ENCODE measurements at regions not wholly inside any gene's neighbourhood (a gene's known extent, or its start where the extent isn't known, plus 50 kb on each side); places are given as distances from the start of the nearest gene placed in this dataset.
"Not testable (repeated sequence)": the region's sequence is repeated elsewhere in the genome, so short reads cannot be mapped to it uniquely, and the experiment has no call there.

- DNase-seq: no peak
These were observed 336.3 kb downstream of the TMEM121 start for GRCh38 chr14:105862581-105863239.

- DNase-seq: no peak
These were observed 337.1 kb downstream of the TMEM121 start for GRCh38 chr14:105863296-105864108.

- DNase-seq: no peak
These were observed 337.7 kb downstream of the TMEM121 start for GRCh38 chr14:105864116-105864515.

DNA sequence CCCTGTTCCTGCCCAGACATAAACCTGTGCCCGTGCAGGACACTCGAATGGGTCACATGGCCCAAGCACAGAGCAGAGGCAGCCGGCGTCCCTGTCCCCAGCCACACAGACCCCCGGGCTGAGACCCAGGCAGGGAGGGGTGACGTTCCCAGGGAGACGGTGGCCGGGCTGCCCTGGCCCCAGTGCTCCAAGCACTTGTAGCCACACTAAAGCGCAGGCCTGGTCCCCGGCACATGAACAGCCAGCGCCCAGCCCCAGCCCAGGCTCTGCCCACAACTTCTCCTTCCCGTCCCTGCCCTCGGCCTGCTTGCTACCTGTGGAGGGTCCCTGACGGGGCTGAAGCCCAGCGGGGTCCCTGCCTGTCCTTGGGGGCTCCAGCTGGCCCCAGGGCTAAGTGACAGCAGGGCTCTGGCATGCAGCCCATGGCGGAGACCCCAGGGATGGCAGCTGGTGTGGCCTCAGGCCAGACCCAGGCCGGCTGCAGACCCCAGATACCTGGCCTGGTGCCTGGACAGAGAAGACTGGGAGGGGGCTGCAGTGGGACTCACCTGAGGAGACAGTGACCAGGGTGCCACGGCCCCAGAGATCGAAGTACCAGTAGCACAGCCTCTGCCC, 338.4 kb downstream of the TMEM121 start:
- DNase-seq: no peak

DNA sequence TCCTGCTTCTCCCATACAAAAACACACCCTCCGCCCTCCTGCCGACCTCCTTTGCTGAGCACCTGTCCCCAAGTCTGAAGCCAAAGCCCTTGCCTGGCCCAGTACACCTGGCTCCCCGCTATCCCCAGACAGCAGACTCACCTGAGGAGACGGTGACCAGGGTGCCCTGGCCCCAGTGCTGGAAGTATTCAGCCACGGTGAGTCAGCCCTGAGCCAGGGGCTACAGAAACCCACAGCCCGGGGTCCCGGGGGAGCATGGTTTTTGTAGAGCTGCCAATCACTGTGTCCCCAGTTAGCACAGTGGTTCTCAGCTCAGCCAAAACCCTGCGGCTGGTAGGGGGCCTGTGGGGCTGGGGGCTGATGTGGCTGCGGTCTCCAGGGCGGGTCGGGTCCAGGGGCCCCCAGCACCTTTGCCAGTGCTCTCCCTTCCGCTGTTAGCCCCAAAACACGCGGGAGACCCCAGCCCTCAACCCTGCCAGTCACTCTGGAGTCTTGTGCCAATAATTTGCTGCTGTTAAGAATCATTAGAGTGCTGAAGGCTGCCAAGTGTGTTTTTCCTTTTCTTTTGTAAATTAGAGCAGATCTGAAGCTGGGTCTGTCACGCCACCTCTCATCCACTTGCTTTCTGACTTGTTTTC, 339.0 kb downstream of the TMEM121 start:
- no peak for DNase-seq

GRCh38 chr14:105865904-105866840, 339.8 kb downstream of the TMEM121 start:
- DNase-seq: no peak

DNA sequence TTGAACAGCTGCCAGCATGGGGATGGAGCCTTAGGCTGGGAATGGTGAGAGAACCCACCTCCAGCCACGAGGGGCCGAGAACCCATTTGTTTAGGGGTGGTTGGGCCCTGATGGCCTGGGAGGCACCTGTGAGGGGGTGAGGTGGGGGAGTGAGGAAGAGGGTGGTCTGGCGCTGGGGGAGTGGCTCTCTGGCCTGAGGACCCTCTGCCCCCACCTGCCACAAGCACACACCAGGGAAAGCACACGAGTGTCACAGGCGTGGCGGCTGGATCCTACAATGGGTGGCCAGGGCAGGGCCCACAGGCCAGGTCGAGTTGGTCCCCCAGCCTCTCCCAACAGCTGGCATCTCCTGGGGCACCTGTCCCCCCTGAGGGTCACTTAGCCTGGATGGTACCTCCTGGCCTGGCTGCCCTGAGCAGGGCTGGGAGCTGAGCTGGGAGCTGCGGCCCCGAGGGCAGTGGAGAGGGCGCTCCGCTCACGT, 340.5 kb downstream of the TMEM121 start:
- no peak for DNase-seq

DNA sequence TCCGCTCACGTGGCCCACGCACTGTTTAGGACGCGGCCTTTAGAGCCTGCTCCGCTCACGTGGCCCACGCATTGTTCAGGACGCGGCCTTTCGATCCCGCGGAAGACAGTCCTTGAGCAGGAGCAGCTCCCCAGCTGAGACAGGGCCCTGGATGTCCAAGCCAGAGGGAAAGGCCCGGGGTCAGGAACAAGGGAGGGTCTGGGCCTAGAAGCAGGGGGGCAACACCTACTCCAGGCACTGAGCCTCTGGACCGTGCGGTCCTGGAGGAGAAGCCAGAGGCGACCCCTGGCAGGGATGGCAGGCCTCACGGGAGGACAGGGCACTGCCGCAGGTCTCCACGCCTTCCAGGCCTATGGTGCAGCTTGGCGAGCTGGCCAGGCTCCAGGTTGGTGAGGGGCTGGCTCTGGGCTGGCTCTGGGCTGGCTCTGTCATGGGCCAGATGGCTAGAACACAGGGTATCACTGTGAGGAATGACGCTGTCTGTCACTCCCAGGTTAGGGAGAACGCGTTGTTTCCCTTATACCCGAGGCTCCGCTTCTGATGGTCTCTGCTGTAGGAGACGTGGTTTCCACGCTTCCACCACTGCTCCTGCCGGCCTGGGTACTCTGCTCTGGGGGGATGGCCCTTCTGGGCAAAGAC, 341.7 kb downstream of the TMEM121 start:
- no peak for DNase-seq

DNA sequence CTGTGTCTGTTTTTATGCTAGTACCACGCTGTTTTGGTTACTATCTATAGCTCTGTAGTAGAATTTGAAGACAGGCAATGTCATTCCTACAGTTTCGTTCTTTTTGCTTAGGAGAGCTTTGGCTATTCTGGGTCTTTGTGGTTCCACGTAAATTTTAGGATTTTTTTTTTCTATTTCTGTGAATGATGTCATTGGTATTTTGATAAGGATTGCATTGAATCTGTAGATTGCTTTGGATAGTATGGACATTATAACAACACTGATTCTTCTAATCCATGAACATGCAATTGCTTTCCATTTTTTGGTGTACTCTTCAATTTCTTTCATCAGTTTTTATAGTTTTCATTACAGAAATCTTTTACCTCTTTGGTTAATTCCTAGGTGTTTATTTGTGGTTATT, 345.2 kb downstream of the TMEM121 start:
- DNase-seq: no peak

- no peak for DNase-seq
These were observed 347.6 kb downstream of the TMEM121 start for GRCh38 chr14:105873870-105874512.

GRCh38 chr14:105876158-105876557, 349.8 kb downstream of the TMEM121 start:
- no peak for DNase-seq

DNA sequence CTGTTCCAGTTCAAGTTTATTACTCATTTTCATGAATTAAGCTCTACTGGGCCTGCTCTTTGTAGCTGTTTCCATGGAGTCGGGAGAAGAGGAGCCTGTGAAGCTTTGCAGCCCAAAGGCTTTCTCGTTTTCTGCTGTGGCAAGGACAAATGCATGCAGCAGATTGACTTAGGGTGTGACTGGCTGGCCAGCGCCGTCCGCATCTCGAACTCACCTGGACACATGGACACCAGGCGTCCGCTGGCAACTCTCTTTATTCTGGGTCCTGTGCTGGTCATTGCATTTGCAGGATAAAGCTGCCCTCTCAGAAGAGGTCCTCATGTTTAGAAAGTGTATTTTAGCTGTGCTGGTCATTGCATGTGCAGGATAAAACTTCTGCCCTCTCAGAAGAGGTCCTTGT, 350.4 kb downstream of the TMEM121 start:
- DNase-seq: no peak

DNA sequence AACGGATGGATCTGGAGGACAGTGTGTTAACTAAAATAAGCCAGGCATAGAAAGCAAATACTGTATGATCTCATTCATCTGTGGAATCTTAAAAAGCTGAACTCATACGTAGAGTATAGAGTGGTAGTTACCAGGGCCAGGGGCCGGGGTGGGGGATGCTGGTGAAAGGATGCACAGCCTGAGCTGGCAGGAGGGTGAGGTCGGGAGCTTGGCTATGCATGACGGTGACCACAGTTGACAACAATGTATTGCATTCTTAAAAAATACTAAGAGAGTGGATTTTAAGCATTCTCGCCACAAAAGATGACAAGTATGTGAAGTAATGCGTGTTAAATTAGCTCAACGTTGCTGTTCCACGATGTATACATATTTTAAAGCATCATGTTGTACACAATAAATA, 351.3 kb downstream of the TMEM121 start:
- no peak for DNase-seq

- no peak for DNase-seq
These were observed 351.7 kb downstream of the TMEM121 start for GRCh38 chr14:105878125-105878524.

- no peak for DNase-seq
These were observed 352.2 kb downstream of the TMEM121 start for GRCh38 chr14:105878554-105878953.

DNA sequence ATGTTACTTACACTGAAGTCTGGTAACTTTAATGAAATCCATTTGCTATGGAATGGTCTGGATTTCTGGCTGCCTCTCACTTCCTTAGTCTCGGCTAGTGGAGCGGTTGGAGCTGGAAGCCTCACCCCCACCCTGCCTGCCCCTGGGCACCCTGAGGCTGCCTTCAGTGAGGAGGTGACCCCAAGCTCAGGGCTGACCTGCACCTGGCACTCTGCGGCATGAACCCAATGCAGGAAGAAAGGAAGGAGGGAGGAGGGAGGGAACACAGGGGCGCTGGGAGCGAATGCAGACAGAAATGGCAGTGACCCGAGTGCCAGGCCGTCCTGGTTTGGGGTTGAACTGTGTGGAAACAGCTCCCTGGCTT, 353.1 kb downstream of the TMEM121 start:
- no peak for DNase-seq

DNA sequence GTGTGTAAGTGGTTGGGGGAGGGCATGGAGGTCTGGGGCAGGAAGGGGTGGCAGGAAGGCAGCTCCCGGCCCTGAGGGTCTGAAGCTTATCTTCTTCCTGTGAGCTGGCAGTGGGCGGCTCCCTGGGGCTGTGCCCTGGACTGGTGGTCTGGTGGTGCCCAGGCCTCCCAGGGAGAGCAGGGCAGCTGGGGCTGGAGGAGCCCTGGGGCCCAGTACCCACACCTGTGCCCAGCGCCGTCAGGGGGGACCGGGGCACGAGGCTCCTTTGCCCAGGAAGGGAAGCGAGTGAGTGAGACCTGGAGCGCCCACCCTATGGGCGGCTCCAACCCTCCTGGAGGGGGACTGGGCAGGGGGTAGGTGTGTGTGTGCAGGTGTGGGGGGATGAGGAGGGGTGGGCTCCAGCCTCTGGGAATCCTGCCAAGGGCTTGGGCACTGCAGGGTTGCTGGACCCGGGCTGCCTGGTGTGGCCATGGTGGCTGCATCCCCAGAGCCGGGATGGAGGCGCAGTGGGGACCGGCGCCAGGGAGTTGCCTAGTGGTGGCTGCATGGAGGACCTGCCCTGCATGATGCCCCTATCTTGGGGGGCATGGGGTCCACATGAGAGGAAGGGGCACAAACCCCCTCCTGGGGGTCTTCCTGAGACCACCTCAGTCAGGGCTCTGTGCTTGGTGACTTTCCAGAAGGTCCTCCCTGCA, 353.6 kb downstream of the TMEM121 start:
- no peak for DNase-seq

- no peak for DNase-seq
These were observed 354.2 kb downstream of the TMEM121 start for GRCh38 chr14:105880616-105881015.

- no peak for DNase-seq
These were observed 354.9 kb downstream of the TMEM121 start for GRCh38 chr14:105881021-105881930.

DNA sequence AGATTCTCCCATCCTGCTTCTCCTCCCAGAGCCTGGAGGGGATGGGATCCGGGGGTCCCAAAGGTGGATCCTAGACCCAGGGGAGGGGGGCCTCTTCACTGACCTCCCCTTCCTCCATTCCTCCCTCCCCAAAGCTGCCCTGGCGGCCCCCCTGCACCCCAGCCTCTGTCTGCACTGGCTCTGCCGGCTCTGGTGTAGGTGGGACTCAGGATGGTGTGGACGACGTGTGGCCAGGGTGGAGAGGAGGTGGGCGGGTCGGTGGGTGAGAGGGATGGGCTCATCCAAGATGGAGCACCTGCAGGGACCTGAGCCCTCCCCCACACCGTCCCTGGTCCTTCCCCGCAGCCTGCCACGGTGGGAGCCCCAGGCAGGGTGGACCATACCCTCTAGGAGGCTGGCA, 355.6 kb downstream of the TMEM121 start:
- not testable (repeated sequence) for DNase-seq
